Superior temporal gyrus (tissue), 1 donor: ENCODE measurements at regions not wholly inside any gene's neighbourhood (a gene's known extent, or its start where the extent isn't known, plus 50 kb on each side); places are given as distances from the start of the nearest gene placed in this dataset.
"Not testable (repeated sequence)": the region's sequence is repeated elsewhere in the genome, so short reads cannot be mapped to it uniquely, and the experiment has no call there.

Experiments
- DNase-seq: peaks from one replicate; pipeline ENCODE4 v3.0.0-alpha.2; 2016; ENCODE audit errors: extremely low spot score

DNA sequence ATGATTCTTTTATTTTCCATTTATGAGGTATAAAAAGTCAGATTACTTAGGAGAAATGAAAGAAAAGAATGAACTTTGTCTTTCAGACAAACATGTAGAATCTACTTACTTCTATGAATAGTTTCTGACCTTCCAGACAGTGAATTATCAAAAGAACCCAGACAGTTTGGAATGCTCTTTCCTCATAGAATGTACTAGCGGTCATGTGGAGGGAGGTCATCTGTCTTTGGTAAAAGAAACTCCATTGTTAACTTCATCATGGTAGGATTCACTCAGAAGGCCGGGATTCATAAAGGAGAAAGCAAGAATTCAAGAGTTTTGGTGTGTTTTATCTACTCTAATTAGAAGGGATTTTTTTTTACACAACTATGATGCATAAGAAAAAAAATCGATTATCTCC, 144.8 kb upstream of the ZNF804B start:
- DNase-seq: no peak

DNA sequence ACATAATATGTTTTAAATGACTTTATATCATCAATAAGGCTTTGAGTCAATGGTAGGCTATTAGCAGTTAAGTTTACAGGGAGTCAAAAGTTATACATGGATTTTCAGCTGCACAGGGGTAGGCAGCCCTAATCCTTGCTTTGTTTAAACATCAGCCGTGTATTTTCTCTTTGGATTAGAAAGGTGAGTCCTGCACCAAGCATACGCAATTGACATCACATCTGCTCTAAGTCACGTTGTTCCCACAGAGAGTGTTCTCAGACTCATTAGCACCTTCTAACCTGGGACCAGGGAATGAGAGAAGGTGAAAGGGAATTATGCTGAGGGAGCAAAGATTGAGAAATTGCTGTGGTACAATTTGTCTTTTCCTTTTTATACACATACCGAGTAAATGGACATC, 148.6 kb upstream of the ZNF804B start:
- no peak for DNase-seq

DNA sequence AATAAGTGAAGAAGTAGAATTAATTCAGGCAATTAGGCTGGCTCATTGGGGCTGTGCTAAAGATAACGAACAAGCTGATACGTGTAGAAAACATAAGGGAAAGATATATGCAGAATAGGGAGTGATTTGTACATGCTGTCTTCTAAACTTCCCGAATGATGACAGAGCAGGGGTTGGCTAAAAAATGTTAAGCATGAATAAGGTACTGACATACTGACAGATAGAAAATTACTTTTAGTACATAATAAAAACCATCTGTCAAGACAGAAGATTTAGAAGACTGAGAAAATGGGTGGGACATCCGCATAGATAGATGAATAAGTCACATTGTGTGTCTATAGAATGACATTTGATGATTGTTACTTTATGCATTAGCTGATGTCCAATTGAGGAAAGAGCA, 158.8 kb upstream of the ZNF804B start:
- DNase-seq: no peak

DNA sequence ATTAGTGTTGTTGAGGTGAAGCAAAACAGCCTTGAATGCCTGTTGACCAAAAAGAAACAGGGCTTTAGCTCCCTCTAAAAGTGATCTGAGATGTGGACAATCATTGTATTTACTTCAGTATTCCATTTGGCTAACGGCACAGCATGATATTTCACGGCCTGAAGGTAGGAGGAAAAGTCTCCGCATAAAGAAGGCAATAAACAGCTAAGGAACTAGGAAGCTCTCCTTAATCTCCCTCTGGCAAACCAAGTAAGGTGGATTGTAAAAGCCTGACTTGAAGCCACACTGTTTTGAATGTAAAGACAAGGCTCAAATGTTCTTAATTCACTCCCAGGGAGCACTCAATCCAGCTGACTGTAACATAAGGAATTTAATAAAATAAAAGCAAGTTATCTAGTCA, 160.0 kb upstream of the ZNF804B start:
- DNase-seq: no peak

DNA sequence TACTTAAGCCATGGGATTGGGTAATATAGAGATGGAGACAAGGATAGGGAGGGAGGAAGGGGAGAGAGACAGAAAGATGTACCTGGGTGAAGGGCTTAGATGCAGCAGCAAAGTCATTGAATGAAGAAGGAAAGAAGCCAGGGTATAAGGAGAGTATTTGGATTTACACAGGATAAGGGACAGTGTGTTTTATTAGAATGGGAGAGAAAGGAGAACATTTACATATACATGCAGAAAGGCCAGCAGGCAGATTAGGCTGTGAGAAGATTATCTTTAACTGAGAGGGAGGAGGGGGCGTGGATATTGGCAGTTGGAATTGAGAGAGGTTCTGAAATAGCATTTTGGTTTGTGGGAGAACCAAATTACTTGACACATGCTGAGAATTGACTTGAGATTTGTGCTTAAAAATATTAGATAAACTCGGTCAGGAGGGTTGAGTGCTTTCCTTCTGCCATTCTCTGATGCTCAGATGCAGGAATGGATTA, 161.5 kb upstream of the ZNF804B start:
- DNase-seq: no peak

DNA sequence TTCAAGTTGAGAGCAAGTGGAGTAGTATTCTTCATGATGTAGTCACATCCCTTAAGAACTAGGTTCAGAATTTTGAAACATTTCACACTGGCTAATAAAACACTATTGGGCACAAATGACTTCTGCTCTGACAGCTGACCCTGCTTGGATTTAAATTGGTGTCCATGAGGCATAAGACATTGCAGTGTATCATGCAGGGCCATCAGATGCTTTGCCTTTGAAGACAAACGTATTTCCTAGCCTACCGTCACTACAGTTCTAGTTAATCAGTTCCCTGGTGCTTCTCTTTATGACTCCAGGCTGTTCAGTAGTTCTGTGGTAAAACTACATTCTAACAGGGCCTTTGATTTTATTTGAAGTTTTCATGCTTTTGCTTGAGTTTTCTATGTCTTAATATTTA, 168.5 kb upstream of the ZNF804B start:
- no peak for DNase-seq

DNA sequence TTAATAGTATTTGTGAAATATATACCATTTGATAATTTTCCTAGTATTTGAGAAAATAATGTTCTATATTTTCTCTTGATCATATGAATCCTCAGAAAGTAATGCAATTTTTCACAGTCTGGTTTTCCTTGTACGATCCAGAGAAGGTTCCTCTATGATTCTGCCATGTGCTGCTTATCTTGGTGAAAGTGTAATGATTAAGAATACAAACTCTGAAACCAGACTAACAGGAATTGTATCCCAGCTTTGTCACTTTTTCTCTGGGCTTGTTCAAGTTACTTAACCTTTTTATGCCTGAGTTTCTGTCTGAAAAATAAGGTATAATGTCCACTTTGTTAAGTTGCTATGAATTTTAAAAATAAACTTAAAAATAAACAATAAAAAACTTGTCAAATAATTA, 169.6 kb upstream of the ZNF804B start:
- DNase-seq: no peak

DNA sequence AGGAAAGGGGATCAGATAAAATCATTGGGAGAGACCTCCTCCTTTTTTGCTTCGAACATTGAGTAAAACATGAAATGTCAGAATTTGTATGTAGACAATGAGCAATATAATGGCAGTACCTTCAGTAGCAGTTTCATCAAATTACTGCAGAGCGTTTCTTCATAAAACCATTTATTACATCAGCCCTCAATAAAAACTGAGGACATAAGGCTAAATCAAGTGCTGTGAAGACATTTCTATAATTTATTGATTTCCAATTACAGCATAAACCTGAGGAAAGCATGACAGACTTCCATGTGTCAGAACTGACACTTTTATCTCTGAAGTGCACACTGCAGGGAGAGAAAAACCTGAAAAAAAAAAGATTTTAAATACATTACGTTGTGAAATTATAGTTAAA, 172.6 kb upstream of the ZNF804B start:
- no peak for DNase-seq

DNA sequence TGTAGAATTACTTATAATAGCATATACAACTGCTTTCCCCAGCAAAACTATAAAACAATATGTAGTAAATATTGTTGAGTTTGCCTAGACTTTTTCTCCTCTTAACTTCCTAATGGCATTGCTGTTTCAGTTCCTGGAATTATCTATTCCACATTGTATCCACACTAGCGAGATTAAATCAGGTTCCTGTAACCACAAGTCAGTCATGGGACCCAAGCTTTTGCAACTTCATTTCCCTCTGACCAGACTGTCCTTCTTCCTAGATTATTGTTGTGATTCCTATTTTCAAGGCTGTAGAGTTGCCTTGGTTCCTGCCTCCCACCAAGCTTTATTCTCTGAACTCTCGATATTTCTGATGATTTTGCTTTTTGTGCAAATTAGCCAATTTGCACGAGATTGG, 173.3 kb upstream of the ZNF804B start:
- DNase-seq: no peak

DNA sequence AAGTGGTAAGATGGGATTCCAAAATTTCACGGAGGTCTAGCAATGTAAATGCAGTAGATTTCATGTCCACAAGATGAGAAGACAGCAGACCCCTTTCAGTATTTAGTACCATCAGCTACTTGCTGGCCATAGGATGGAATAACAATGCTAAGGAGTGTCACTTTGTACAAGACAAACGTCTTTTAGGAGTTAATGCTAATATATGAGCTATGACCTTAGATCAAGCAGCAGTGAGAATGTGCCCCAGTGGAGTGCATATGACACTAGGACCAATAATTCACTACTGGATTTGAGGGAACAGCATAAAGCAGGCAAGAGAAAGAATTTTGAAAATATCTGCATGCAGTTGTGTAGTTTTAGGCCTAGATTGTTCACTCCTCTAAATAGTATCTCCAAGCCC, 182.8 kb upstream of the ZNF804B start:
- DNase-seq: no peak

DNA sequence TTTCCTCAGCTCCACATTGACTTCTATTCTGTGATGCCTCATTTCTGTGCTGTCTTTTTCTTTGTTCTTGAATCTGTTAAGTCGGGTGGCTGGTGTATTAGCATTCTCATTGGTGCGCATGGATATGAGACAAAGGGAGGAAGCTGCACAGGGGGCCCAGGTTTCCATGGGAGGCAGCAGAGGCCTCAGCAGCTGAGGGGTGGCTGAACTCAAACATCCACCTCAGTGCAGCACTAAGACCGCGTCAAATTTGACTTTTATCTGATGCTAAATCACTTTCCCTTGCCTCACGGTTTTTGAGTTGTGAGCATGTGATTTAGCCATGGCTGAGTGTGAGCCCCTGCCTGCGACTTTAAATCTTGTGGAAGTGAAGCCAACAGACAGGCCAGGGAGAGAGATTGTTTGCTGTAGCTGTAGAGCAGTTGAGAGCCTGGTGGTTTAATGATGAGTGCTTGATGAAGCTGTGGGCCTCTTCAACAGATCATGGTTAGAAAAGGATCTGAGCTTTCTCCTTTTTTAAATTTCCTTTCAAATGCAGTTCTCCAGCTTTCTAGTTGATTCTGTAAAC, 193.3 kb upstream of the ZNF804B start:
- DNase-seq: no peak

DNA sequence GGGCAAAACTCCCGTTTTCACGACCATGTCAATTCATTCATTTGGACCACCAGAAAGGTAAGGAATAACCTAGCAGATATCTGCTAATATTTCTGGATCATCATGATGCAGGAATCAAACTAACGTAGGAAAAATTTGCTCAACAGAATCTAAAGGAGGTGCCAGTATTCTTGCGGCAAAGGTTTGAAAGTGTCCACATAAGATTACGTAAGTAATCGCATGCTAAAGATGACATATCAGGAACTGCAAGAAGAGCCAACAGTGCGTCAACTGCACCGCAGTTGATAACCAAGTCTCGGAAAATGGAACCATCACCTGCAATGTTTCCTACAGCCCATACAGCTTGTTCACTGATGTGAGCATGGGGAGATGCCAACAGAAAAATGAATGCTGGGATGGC, 194.1 kb upstream of the ZNF804B start:
- no peak for DNase-seq

DNA sequence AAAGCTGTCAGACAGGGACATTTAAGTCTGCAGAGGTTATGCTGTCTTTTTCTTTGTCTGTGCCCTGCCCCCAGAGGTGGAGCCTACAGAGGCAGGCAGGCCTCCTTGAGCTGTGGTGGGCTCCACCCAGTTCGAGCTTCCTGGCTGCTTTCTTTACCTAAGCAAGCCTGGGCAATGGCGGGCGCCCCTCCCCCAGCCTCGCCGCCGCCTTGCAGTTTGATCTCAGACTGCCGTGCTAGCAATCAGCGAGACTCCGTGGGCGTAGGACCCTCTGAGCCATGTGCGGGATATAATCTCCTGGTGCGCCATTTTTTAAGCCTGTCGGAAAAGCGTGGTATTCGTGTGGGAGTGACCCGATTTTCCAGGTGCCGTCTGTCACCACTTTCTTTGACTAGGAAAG, 203.1 kb upstream of the ZNF804B start:
- not testable (repeated sequence) for DNase-seq

DNA sequence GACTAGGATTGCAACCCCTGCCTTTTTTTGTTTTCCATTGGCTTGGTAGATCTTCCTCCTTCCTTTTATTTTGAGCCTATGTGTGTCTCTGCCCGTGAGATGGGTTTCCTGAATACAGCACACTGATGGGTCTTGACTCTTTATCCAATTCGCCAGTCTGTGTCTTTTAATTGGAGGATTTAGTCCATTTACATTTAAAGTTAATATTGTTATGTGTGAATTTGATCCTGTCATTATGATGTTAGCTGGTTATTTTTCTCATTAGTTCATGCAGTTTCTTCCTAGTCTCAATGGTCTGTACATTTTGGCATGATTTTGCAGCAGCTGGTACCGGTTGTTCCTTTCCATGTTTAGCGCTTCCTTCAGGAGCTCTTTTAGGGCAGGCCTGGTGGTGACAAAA, 204.7 kb upstream of the ZNF804B start:
- DNase-seq: not testable (repeated sequence)

DNA sequence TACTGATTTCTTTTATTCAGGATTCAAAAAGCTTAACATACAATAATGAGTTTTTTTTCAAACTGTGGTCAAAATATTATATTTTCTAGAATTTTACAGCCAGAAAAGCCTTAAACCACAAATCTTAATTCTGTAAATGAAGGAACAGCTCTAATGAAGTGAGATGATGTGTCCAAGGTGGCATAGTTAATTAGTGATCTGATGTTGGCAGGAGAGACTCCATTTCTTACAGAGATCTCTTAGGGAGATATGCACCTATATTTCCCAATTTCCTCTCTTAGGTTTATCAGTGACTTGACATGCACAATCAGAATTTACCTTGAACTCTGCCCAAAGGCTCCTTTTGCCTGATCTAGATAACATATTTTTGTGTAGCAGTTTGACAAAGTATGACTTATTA, 211.1 kb upstream of the ZNF804B start:
- DNase-seq: no peak

DNA sequence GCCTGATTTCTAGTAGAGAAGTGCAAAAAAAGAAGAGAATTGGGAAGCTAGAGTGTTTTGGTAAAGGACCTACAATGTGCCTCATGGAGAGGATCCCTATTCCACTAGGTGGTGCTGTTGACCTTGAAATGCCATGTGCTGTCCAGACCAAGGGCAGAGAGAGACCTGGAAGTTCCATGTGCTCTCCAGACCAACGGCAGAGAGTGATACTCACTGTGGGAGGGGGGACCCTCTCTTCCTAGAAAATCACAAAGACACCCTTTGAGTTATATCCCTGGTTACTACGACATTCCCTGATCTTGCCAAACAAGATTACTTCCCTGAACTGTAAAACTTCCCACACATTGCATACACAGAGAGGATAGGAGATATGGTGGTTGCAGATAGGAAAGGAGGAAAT, 212.7 kb upstream of the ZNF804B start:
- DNase-seq: no peak

DNA sequence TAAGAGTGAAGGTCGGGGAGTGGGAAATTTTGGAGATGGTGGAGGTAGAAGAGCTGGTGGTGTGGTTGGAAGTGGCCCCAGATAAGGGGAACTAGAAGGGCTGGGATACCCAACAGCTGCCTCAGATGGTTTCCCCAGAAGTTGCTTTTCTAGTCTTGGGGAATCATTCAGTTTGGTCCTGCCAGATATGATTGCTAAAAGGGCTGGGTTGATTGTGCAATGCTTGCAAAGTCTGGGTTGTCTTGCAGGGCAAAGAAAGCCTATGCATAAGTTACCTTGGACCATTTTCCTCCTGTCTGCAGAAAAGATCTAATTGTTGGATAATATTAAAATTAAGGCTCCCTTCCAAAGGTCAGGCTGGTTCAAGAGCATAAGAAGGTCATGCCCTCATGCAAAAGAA, 213.8 kb upstream of the ZNF804B start:
- no peak for DNase-seq

DNA sequence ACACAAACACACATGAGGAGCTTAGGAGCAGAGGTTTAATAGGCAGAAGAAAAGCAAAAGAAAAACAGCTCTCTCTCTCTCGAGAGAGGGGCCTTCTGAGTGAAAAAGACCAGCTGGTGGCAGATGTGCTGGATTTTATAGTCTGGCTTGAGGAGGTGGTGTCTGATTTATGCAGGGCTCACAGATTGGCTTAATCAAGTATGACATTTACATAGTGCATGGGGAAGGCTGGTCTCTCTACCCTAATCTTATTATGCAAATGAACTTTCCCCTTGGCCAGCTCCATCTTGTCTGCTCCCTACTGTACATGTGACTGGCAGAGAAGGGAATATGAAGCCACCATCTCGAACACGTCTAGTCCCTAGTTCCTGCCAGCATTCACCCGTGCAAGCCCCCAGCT, 219.5 kb upstream of the ZNF804B start:
- DNase-seq: no peak

DNA sequence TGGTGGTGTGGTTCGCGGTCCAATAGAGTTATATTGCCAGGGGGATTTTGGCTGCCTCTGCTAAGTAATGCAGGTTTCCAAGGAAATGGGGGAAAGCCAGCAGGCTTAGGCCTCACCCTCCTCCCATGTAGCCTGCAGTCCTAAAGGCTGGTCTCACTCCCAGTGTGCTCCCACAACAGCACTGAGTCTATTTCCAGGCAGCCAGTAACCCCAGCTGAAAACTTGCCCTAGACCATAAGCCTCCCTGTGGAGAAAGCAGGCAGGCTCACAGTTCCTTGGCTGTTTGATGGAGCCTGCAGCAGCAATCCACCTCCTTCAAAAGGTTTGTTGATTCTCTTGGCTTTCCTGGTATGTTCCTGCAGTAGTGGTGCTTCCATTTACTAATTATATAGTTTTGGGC, 220.0 kb upstream of the ZNF804B start:
- no peak for DNase-seq

DNA sequence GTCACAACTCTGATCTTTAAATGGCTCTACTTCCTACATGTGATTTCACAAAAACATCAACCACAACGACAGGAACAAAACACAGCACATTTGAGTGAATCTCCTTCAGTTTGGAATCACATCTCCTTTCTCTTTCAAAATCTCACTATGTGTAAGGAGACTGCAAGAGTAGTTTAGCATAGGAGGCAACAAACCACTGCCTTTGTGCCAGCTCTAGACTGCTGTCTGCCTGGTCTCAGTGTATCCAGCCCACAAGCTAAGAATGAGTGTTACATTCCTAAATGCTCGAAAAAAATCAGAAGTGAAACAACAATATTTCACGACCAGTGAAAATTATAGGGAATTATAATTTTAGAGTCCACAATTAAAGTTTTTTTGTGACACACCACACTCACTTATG, 217.0 kb upstream of the STEAP4 start:
- DNase-seq: no peak

DNA sequence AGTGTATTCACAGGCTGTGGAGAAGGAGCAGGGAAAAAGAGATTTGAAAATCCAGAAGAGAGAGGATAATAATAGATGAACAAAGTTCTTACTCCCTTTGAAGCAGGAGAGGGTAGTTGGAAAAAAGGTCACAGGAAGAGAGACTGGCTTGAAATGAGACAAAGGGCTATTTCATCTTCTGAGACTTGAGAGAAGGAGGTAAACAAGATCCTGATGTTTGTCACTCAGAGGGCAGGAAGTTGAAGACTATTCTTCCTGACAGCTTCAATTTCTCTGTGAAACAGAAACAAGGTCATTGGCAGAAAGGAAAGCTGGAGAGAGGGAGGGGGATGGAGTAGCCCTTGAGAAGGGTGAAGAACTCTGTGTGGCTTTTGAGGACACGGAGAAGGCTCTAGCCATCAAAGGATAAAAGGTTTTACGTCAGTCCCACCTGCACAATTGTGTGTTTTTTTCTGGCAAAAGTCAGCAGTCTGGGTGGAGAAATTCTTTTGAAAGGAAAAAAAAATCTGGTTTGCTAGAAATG, 216.1 kb upstream of the STEAP4 start:
- no peak for DNase-seq

DNA sequence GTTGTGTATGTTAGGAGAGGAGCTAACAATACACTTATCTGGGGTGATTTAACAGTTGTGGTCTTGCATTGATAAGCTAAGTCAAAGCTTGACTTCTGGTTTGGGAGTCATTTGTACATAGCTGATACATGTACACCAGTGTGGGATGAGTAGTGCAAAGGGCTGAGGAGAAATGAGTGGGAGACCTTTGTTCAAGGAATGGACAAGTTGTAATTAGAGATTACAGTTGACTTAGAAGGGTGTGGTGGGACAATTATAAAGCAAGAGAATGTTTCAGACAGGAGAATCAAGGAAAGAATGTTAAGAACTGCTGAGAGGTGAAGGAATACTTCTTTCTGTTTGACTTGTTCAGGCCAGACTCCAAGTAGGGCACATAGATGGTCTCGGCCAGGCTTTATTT, 209.7 kb upstream of the STEAP4 start:
- DNase-seq: no peak

DNA sequence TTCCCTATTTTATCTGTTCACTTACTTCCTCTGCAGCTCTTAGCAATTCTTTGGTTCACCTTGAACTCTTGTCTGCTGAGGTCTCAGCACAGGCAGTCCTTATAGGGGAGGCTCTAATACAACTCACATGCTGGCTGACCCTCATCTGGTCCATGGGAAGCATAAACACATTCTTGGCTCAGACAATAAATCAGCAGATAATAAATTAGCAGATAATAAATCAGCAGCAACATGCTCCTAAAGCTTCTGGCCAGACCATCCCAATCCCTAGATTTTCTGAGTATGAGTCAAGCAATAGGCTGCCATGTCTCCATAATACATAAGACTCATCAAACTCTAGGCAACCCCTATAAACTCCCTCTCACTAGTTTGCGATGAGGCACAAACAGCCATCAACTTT, 208.6 kb upstream of the STEAP4 start:
- no peak for DNase-seq

DNA sequence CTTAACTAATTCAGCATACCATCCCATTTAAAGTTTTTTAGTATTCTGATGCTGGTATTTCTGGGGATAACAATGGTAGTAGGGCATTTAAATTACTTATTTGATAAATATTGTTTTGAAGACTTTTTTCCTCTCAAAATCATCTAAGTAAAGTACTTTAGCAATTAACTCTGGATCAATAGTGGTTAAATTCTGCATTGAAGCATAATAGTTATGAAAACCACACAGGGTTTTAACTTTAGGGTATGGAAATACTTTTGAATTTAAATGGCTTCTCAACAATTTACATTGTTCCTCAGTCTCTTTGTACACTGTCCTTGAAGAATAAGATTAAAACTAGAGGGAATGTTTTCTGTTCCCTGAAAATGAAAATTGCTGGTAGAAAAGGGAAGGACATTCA, 202.6 kb upstream of the STEAP4 start:
- no peak for DNase-seq
